RCC 7860 (cell line): ENCODE measurements at regions not wholly inside any gene's neighbourhood (a gene's known extent, or its start where the extent isn't known, plus 50 kb on each side); places are given as distances from the start of the nearest gene placed in this dataset.

Source experiments
- DNase-seq: peaks from one replicate; pipeline ENCODE4 v3.0.0-alpha.2; 2015; ENCODE audit warnings: low spot score
- FAIRE-seq: peaks from 2 replicates; lab custom pipeline; 2012; peaks lifted over from hg19 to GRCh38; lab: Jason Lieb, UNC

- DNase-seq, result no peak
- no peak for FAIRE-seq
Observed at GRCh38 chr13:108006619-108007018, 208.7 kb downstream of the LIG4 start.

DNA sequence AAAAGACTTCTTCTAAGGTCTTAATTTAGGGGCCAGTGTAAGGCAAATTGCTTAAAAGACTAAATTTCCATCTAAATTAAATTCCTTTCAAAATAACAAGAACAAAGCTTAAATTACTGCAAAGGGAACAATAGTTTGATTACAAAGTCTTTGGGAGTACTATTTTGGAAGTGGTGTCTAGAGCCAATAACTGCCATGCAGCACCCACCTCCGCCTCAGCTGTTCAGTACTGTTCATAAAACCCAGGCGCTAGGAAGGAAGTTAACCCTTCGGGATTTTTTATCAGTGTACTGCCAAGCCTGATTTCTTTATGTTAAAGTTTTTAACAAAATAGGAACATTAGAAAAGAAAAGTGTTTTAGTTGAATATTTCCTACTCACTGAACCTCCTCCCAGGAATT is 210.1 kb downstream of the LIG4 start:
- no peak for FAIRE-seq
- DNase-seq, result no peak

- DNase-seq, result no peak
- no peak for FAIRE-seq
Observed at GRCh38 chr13:108003626-108004025, 211.7 kb downstream of the LIG4 start.

DNA sequence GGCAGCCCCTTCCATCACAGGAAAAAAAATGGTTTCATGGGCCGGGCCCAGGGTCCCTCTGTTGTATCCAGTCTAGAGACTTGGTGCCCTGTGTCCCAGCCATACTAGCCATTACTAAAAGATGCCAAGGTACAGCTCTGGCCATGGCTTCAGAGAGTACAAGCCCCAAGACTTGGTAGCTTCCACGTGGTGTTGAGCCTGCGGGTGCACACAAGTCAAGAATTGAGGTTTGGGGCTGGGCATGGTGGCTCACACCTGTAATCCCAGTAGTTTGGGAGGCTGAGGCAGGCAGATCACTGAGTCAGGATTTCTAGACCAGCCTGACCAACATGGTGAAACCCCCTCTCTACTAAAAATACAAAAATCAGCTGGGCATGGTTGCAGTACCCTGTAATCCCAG is 214.3 kb downstream of the LIG4 start:
- no peak for FAIRE-seq

DNA sequence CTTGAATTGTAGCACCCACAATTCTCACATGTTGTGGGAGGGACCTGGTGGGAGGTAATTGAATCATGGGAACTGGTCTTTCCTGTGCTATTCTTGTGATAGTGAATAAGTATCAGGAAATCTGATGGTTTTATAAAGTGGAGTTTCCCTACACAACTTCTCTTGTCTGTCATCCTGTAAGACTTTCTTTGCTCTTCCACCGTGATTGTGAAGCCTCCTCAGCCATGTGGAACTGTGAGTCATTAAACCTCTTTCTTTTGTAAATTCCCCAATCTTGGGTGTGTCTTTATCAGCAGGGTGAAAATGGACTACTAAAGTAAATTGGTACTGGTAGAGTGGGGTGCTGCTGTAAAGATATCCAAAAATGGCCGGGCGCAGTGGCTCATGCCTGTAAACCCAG is 215.6 kb downstream of the LIG4 start:
- DNase-seq (no peak), FAIRE-seq (no peak)

More for the DNA sequence above, 214.3 kb downstream of the LIG4 start:
- DNase-seq, result no peak

DNA sequence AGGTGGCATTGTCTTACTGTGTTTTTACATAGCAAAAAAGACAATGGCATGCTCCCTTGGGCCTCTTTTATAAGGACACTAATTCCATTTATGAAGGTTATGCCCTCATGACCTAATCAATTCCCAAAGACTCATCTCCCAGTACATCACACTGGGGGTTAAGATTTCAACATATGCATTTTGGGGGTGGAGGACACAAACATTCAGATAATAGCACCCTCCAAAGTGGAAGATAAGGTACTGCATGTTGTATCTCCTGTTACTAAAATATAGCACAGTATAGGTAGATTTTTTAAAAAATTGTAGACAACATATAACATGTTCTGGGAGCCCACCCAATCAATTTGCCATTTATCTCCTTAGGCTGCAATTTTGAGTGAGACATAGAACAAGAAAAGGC is 221.2 kb downstream of the LIG4 start:
- DNase-seq (no peak), FAIRE-seq (no peak)

DNA sequence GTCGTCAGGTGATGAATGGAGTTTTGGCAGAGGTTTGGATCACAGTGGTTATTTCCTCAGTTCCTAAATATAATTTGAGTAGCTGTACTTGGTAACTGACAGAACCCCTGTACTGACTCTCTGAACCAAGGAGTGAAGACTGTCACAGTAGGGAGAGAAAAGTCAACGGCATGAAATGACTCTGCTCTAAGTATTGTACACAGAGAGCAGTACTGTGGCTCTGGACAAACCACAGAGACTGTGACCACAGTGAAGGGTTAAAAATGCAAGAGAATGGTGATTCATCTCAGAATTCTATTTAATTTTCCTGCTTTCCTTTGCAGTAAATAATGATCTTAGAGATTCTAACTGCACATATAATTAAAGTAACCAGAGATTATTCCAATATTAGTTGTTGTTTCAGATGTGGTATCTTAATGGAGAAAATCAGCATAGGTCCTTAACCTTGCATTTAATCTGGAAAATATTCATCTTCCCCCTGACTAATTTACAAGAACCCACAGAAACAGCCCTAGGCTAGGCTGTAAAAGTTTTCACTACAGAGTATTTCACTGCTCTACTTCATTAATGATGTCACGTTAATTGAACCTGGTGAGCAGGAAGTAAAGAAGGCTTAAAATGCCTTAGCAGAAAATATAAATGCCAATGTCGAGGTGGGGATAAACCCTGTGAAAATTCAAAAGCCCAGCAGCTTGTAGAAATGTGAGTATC is 221.9 kb downstream of the LIG4 start:
- FAIRE-seq (no peak), DNase-seq (no peak)

GRCh38 chr13:107992542-107992941 is 222.8 kb downstream of the LIG4 start:
- FAIRE-seq, result no peak
- no peak for DNase-seq

- DNase-seq (no peak), FAIRE-seq (no peak)
Observed at GRCh38 chr13:107977071-107977574, 238.2 kb downstream of the LIG4 start.

- no peak for FAIRE-seq
- no peak for DNase-seq
Observed at GRCh38 chr13:107976628-107977027, 238.7 kb downstream of the LIG4 start.

DNA sequence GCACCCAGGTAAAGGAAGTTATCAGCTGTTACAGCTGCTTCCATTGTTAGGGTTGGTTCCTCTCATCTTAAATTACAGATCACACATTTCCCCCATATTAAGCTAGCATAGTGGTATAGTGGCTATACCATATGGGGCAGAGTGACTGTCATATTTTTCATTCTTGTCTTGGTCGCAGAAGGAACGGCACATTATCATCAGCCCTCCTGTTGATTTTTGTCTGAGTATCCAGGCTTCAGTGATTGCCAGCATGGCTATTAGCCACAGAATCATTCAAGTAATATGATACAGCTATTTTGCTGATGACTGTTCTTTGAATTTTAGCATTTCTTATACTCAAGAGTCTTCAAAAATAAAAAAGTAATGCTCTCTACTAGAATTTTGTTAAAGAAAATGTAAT is 240.9 kb downstream of the LIG4 start:
- DNase-seq (no peak), FAIRE-seq (no peak)

- no peak for FAIRE-seq
Observed at GRCh38 chr13:107969546-107969945, 245.8 kb downstream of the LIG4 start.

GRCh38 chr13:107968470-107968869 is 246.9 kb downstream of the LIG4 start:
- DNase-seq (no peak), FAIRE-seq (no peak)

More at GRCh38 chr13:107969546-107969945, 245.8 kb downstream of the LIG4 start:
- DNase-seq, result no peak

GRCh38 chr13:107964395-107964794 is 250.9 kb downstream of the LIG4 start:
- no peak for DNase-seq
- no peak for FAIRE-seq

DNA sequence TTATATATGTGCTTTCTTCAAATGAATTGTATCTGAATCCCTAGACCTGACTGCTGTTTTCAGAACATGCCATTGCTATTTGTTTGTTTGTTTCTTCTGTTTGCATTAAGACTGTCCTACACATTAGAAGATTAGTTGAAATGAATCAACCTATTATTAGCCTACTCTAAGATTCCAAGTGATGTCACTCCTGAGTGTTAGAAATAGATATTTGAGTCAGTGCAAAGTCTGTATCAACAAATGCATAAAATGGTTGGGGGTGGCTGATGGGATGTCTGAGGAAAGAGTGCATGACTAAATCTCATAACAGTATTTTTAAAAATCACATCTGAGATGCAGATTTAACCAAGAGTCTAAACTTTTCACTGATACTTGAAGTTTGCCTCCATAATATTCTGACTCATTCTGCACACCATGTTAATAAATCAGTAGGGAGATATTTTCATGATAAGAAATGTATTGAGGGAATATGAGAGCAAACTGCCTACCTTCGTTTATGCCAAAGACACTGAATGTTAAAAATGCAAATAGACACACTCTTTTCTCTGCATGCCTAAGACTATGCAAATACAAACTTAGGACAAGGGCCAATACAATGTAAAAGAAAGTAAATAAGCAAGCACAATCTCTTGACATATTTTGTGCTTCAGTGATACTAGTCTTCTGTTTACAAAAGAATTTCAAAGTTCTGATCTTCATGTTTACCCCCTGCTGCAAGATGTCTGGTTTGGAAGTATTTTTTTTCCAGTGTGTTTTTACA is 253.3 kb downstream of the LIG4 start:
- no peak for FAIRE-seq

DNA sequence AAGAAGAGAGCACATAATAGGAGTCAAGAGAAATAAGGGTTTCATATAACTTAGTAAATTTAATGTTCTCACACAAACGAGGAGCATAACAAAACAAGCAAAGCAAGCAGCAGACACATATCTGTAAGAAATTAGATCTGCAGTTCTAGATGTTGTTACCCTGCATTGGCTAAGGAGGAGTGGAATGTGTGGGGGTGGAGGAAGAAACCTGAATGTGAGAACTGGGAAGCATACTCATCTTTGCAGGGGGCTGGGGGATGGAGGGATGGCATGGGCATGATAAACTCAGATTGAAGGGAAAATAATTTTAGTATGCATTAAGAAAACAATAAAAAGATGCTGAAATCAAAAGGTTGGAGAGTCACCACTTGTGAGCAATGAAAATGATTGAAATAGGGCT is 255.0 kb downstream of the LIG4 start:
- no peak for FAIRE-seq
- DNase-seq, result no peak

More for the DNA sequence above, 253.3 kb downstream of the LIG4 start:
- DNase-seq, result no peak

DNA sequence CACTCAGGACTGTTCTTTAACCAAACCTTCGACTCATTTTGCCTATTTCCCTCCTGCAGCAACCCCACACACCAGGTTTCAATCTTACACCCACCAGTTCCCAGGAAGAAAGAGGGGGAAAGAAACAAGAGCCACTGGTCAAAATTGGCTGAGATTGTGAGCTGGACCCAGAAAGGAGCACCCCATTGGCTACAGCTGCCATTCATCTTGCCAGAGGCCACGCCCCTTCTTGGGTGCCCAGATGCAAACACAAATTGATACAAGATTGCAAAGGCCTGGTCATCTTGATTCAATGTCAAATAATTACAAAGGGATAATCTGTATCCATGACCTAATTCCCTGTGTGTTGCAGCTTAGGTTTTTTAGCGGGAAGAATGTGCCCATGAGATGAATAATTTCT is 258.4 kb downstream of the LIG4 start:
- no peak for DNase-seq
- FAIRE-seq, result no peak

- FAIRE-seq (no peak), DNase-seq (no peak)
Observed at GRCh38 chr13:107942030-107942617, 273.2 kb downstream of the LIG4 start.

GRCh38 chr13:107941345-107942029 is 273.8 kb downstream of the LIG4 start:
- FAIRE-seq, result no peak
- DNase-seq, result no peak

- FAIRE-seq (no peak), DNase-seq (no peak)
Observed at GRCh38 chr13:107937848-107938247, 277.5 kb downstream of the LIG4 start.

GRCh38 chr13:107931056-107931455 is 284.3 kb downstream of the LIG4 start:
- FAIRE-seq (no peak), DNase-seq (no peak)
